C4-2B (cell line): ENCODE measurements at regions not wholly inside any gene's neighbourhood (a gene's known extent, or its start where the extent isn't known, plus 50 kb on each side); places are given as distances from the start of the nearest gene placed in this dataset.
"Not testable (repeated sequence)": the region's sequence is repeated elsewhere in the genome, so short reads cannot be mapped to it uniquely, and the experiment has no call there.

Experiments
- H3K27ac ChIP-seq: fragments of 450-650 bp; 2 replicates; pipeline ENCODE4 v1.5.1; 2017
- ZFX ChIP-seq: fragments of 450-650 bp; IDR thresholded peaks from 2 replicates; pipeline ENCODE4 v1.6.1; 2017
- TF ChIP-seq, protein P1 (sequence below): fragments of 450-650 bp; conservative IDR thresholded peaks from 2 replicates; pipeline ENCODE4 v1.5.1; 2017; ENCODE audit warnings: mild to moderate bottlenecking

- no peak for TF ChIP-seq ZFX
Measured at GRCh38 chr4:12912896-12913418, 571.2 kb downstream of the RAB28 start.

DNA sequence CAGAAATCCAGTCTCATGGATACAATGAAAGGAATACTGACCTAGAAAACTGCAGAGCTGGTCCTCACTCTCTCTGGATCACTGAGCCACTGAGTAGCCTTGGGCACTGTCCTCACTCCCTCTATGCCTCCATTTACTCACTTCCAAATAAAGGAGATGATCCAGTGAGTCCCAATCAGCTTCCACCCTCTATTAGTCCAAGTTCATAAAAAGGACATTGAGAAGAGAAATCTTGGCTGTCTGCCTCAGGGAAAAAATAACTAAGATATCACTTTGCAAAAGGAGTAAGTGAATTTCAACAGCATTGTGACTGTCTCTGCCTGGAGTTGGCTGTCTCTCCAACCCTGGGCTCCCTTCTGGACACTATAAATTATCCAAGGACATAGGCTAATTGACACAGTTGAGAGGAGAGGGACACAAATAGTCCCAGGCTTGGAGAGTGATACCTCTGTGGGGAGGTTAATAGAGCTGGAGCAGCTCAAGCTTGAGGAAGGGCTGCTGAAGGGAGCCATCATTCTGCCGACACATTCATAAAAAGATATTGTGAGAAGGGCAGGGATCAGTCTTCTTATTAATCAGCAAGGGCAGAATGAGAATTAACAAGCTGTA is 572.3 kb downstream of the RAB28 start:
- TF ChIP-seq, protein P1, sequence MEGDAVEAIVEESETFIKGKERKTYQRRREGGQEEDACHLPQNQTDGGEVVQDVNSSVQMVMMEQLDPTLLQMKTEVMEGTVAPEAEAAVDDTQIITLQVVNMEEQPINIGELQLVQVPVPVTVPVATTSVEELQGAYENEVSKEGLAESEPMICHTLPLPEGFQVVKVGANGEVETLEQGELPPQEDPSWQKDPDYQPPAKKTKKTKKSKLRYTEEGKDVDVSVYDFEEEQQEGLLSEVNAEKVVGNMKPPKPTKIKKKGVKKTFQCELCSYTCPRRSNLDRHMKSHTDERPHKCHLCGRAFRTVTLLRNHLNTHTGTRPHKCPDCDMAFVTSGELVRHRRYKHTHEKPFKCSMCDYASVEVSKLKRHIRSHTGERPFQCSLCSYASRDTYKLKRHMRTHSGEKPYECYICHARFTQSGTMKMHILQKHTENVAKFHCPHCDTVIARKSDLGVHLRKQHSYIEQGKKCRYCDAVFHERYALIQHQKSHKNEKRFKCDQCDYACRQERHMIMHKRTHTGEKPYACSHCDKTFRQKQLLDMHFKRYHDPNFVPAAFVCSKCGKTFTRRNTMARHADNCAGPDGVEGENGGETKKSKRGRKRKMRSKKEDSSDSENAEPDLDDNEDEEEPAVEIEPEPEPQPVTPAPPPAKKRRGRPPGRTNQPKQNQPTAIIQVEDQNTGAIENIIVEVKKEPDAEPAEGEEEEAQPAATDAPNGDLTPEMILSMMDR, result no peak
- TF ChIP-seq ZFX, result no peak

More at GRCh38 chr4:12912896-12913418, 571.2 kb downstream of the RAB28 start:
- no peak overlapping the region for H3K27ac ChIP-seq

GRCh38 chr4:12903640-12904039 is 580.5 kb downstream of the RAB28 start:
- not testable (repeated sequence) for H3K27ac ChIP-seq

More for the DNA sequence above, 572.3 kb downstream of the RAB28 start:
- H3K27ac ChIP-seq, result no peak overlapping the region

- TF ChIP-seq, protein P1, result no peak
- TF ChIP-seq ZFX, result no peak
- H3K27ac ChIP-seq, result no peak overlapping the region
Measured at GRCh38 chr4:12902735-12903134, 581.4 kb downstream of the RAB28 start.

DNA sequence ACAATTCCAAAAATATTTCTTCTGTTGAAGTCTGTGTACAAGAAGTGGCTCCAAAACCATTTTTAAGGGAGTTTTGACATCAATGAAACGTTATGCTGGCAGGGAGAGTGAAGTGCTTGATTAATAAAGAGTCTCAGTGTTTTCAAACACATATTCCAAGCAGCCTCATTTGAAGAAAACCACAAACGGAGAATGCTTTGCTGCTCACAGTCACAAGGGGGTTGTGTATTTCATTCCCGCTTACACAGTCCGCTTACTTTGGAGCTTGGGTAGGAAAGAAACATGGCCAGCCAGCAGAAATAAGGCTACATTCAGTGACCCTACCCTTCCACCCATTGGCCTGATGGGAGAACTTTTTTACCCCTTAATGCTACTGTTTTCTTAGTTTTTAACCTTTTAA is 586.2 kb downstream of the RAB28 start:
- no peak overlapping the region for H3K27ac ChIP-seq
- TF ChIP-seq, protein P1, result no peak
- TF ChIP-seq ZFX, result no peak

- TF ChIP-seq, protein P1, result no peak
- no peak for TF ChIP-seq ZFX
Measured at GRCh38 chr4:12894062-12894461, 590.1 kb downstream of the RAB28 start.

DNA sequence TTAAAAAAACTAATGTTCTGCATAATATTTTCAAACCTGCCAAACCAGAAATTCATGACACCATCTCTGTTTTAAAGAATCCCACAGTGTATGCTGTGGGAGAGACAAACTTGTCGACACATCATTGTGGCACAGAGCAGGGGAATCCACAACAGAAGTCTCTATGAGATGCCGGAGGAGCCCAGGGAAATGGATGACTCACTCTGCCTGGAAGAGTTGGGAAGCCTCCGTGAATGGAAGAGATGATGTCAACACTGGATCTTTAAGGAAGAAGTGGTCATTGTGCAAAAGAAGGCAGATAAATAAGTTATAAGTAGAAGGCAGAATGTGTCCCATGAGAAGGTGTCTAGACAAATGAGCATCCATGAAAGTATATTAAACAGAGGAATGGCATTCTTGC is 595.1 kb downstream of the RAB28 start:
- no peak overlapping the region for H3K27ac ChIP-seq

More at GRCh38 chr4:12894062-12894461, 590.1 kb downstream of the RAB28 start:
- no peak overlapping the region for H3K27ac ChIP-seq

More for the DNA sequence above, 595.1 kb downstream of the RAB28 start:
- TF ChIP-seq, protein P1, result no peak
- TF ChIP-seq ZFX, result no peak
